Limb (tissue), 2 donors: ENCODE measurements at regions not wholly inside any gene's neighbourhood (a gene's known extent, or its start where the extent isn't known, plus 50 kb on each side); places are given as distances from the start of the nearest gene placed in this dataset.

Experiments
- DNase-seq, 2 donors: peaks; one replicate each; pipeline ENCODE4 v3.0.0-alpha.2; 2016; ENCODE audit errors: extremely low spot score in 2 of 2

GRCh38 chr9:99748676-99749075 is 73.0 kb upstream of the NR4A3 start:
- DNase-seq = no peak

- no peak for DNase-seq
These were observed 72.0 kb upstream of the NR4A3 start for GRCh38 chr9:99749641-99750040.

GRCh38 chr9:99750526-99750925 is 71.2 kb upstream of the NR4A3 start:
- no peak for DNase-seq

- DNase-seq = no peak
These were observed 69.1 kb upstream of the NR4A3 start for GRCh38 chr9:99752417-99753109.

GRCh38 chr9:99753436-99753835 is 68.2 kb upstream of the NR4A3 start:
- DNase-seq = no peak

- DNase-seq = no peak
These were observed 61.3 kb upstream of the NR4A3 start for GRCh38 chr9:99760421-99760820.

GRCh38 chr9:99762470-99762869 is 59.2 kb upstream of the NR4A3 start:
- DNase-seq = no peak
